Mesothelial cell of epicardium (in vitro differentiated cells): ENCODE measurements at regions not wholly inside any gene's neighbourhood (a gene's known extent, or its start where the extent isn't known, plus 50 kb on each side); places are given as distances from the start of the nearest gene placed in this dataset.

Experiments
- DNase-seq, 2 experiments: peaks; one replicate each; pipeline ENCODE4 v3.0.0; 2021; ENCODE audit warnings: low spot score in 2 of 2; ENCODE audit not compliant: unreplicated experiment in 2 of 2
- H3K27ac Mint-ChIP-seq: 2 replicates; pipeline ENCODE4 v1.8.0; 2021; ENCODE audit warnings: mixed read lengths
- H3K27me3 Mint-ChIP-seq: 2 replicates; pipeline ENCODE4 v1.8.0; 2021; ENCODE audit warnings: low read depth, mixed read lengths
- H3K36me3 Mint-ChIP-seq: 2 replicates; pipeline ENCODE4 v1.8.0; 2021; ENCODE audit warnings: mixed read lengths
- H3K4me1 Mint-ChIP-seq: 2 replicates; pipeline ENCODE4 v1.8.0; 2021; ENCODE audit warnings: mixed read lengths
- H3K4me3 Mint-ChIP-seq: 2 replicates; pipeline ENCODE4 v1.8.0; 2021; ENCODE audit warnings: mild to moderate bottlenecking, moderate library complexity, mixed read lengths
- H3K9me3 Mint-ChIP-seq: 2 replicates; pipeline ENCODE4 v1.8.0; 2021; ENCODE audit warnings: mixed read lengths
- CTCF ChIP-seq: fragments of 200-600 bp; sonication (generic); IDR thresholded peaks from one replicate; pipeline ENCODE4 v1.5.0; 2021; ENCODE audit warnings: antibody characterized with exemption; ENCODE audit not compliant: unreplicated experiment

GRCh38 chr5:118249386-118249785 is 739.0 kb downstream of the DTWD2 start:
- Mint-ChIP-seq H3K27me3 (no peaks in the 10 kb centered on the region), H3K9me3 (peaks cover 44% of the 10 kb centered on the region), H3K36me3 (peaks cover 7% of the 10 kb centered on the region), H3K4me1 (no peaks in the 10 kb centered on the region), H3K4me3 (no peak overlapping the region), H3K27ac (no peak overlapping the region)
- no peak for TF ChIP-seq CTCF
- no peak for DNase-seq

- no peak for DNase-seq
- H3K4me3 Mint-ChIP-seq: no peak overlapping the region
- no peak overlapping the region for H3K27ac Mint-ChIP-seq
- H3K36me3 Mint-ChIP-seq: peaks cover 7% of the 10 kb centered on the region
- no peak for TF ChIP-seq CTCF
- H3K4me1 Mint-ChIP-seq: peaks cover 2% of the 10 kb centered on the region
- peaks cover 42% of the 10 kb centered on the region for H3K9me3 Mint-ChIP-seq
- no peaks in the 10 kb centered on the region for H3K27me3 Mint-ChIP-seq
Measured at GRCh38 chr5:118247458-118247857, 740.9 kb downstream of the DTWD2 start.

GRCh38 chr5:118243613-118244012 is 744.7 kb downstream of the DTWD2 start:
- Mint-ChIP-seq H3K4me1 (peaks cover 2% of the 10 kb centered on the region), H3K27ac (no peak overlapping the region), H3K9me3 (peaks cover 19% of the 10 kb centered on the region), H3K36me3 (no peaks in the 10 kb centered on the region), H3K4me3 (no peak overlapping the region), H3K27me3 (no peaks in the 10 kb centered on the region)
- DNase-seq: no peak
- TF ChIP-seq CTCF: no peak

- Mint-ChIP-seq H3K27ac (no peak overlapping the region), H3K36me3 (no peaks in the 10 kb centered on the region), H3K27me3 (no peaks in the 10 kb centered on the region), H3K4me3 (no peak overlapping the region), H3K4me1 (peaks cover 2% of the 10 kb centered on the region), H3K9me3 (peaks cover 14% of the 10 kb centered on the region)
- no peak for TF ChIP-seq CTCF
- DNase-seq: no peak
Measured at GRCh38 chr5:118243068-118243467, 745.3 kb downstream of the DTWD2 start.

GRCh38 chr5:118236108-118236849 is 752.1 kb downstream of the DTWD2 start:
- H3K36me3 Mint-ChIP-seq: no peaks in the 10 kb centered on the region

More at GRCh38 chr5:118236108-118236849, 752.1 kb downstream of the DTWD2 start:
- no peak for TF ChIP-seq CTCF
- DNase-seq: no peak
- H3K27ac Mint-ChIP-seq: no peak overlapping the region
- no peak overlapping the region for H3K4me3 Mint-ChIP-seq
- no peaks in the 10 kb centered on the region for H3K27me3 Mint-ChIP-seq
- peaks cover 2% of the 10 kb centered on the region for H3K4me1 Mint-ChIP-seq
- H3K9me3 Mint-ChIP-seq: peaks cover 9% of the 10 kb centered on the region
